ENCODE measurements at regions not wholly inside any gene's neighbourhood (a gene's known extent, or its start where the extent isn't known, plus 50 kb on each side); places are given as distances from the start of the nearest gene placed in this dataset.

DNA sequence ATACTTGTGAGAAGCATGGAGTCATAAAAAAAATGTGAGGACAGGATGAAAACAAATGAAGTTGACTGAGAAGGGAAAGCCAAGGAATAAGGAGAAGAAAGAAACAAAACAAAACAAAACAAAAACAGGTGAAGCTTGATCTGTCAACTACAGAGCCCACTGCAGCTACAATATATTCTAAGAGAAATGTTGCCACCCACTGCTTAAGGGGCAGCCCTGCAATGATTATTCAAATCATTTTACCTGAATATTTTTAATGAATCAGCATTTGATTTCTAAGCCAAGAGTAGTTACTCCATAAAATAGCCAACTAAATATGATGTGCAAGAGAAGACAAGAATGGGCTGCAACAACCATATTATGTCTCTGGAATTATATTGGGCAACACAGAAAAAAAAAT is 252.0 kb upstream of the KIF2B start:
- TF ChIP-seq, protein P1, sequence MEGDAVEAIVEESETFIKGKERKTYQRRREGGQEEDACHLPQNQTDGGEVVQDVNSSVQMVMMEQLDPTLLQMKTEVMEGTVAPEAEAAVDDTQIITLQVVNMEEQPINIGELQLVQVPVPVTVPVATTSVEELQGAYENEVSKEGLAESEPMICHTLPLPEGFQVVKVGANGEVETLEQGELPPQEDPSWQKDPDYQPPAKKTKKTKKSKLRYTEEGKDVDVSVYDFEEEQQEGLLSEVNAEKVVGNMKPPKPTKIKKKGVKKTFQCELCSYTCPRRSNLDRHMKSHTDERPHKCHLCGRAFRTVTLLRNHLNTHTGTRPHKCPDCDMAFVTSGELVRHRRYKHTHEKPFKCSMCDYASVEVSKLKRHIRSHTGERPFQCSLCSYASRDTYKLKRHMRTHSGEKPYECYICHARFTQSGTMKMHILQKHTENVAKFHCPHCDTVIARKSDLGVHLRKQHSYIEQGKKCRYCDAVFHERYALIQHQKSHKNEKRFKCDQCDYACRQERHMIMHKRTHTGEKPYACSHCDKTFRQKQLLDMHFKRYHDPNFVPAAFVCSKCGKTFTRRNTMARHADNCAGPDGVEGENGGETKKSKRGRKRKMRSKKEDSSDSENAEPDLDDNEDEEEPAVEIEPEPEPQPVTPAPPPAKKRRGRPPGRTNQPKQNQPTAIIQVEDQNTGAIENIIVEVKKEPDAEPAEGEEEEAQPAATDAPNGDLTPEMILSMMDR (IDR thresholded peaks at IDR 0.05; ENCODE audit: low read depth, low read length), result no peak
- TF ChIP-seq EZH2phosphoT487 (IDR thresholded peaks at IDR 0.05; ENCODE audit: low read depth), result no peak
